ENCODE measurements at regions not wholly inside any gene's neighbourhood (a gene's known extent, or its start where the extent isn't known, plus 50 kb on each side); places are given as distances from the start of the nearest gene placed in this dataset.

GRCh38 chr18:21162786-21163185, 51.2 kb upstream of the ROCK1 start:
- DNase-seq = no peak

- DNase-seq = peak; percentile 20
Observed at GRCh38 chr18:21163647-21164547, 52.3 kb upstream of the ROCK1 start.

- no peak for DNase-seq
Observed at GRCh38 chr18:21164548-21165095, 53.0 kb upstream of the ROCK1 start.

- DNase-seq = no peak
Observed at GRCh38 chr18:21167641-21168377, 56.2 kb upstream of the ROCK1 start.

- no peak for DNase-seq
Observed at GRCh38 chr18:21168880-21169279, 57.3 kb upstream of the ROCK1 start.

GRCh38 chr18:21177822-21178221, 64.2 kb upstream of the GREB1L start:
- DNase-seq = no peak

DNA sequence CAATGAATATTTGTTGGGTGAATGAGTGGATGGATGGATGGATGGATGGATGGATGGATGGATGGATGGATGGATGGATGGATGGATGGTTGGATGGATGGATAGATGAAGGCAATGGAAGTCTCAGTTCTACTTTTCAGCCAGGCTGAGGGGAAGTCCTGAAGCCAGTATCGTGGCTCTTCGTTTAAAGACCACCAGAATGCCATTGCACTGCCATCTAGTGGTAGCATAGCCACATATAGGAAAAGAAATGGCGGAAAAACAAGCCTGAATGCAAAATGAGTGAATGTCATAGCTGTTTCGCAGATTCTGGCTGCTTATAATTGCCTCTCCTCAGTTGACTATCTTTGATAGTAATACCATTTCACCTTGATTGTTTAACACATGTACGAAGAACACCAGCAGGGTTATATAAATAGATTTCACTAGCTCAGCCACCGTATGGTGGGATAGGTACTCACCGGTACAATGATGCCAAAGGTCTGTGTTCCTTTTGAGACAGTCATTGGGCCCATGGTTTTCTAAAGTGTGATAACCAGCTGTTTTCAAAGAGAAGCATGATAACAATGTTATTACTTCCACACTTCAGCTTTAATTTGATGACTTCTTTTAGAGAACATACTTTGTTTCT, 62.3 kb upstream of the GREB1L start:
- peak; percentile 28 for DNase-seq

GRCh38 chr18:21180588-21180987, 61.4 kb upstream of the GREB1L start:
- no peak for DNase-seq

GRCh38 chr18:21181766-21182165, 60.3 kb upstream of the GREB1L start:
- DNase-seq = no peak

- no peak for DNase-seq
Observed at GRCh38 chr18:21183670-21184069, 58.4 kb upstream of the GREB1L start.

DNA sequence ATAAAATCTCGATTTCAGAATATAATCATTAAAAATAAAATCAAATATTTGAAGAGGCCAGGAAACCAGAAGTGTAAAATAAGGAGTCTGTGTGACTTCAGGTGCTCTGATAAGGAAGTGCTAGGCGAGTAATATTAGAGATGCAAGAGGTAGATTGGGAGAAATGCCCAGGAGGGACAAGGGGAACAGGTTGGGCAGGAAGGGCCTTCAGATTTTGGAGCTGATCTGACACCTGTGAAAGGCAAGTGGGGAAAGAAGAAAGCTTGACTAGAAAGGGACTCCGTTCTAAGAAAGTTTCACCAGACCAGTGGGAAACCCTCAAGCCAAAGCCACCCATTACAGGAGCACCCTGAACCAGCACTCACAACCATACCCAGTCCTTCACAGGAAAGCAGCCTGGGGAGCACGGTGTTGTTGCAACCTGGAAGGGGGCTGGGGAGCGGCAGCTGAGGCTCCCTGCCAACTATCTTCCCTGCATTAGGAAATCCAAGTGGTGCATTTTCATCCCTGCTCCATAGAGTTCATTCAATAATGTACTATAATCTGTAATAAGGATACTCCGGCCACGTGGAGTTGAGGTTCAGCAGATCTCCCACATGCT, 57.5 kb upstream of the GREB1L start:
- no peak for DNase-seq

DNA sequence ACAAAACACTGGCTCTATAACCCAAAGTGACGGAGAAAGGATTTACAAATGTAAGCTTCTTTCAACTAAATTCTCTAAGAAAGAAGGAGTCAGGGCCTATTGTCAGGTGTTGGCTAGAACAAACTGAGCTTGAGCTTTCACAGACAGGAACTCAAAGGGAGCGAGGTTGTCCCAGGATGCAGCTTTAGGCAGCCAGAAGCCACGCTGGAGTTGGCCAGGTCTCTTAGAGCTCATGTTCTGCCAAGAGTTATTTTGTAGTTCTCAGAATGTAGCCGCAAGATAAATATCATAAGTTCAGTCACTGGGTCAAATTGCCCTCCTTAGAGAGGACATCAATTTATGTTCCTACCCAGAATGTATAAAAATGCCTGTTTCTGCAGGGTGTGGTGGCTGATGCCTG, 54.1 kb upstream of the GREB1L start:
- DNase-seq = no peak

- no peak for DNase-seq
Observed at GRCh38 chr18:21191596-21192307, 50.3 kb upstream of the GREB1L start.

Measured in CD4-positive, alpha-beta T cell treated with Interferon gamma for 1 hour (primary cell).